ENCODE measurements at regions not wholly inside any gene's neighbourhood (a gene's known extent, or its start where the extent isn't known, plus 50 kb on each side); places are given as distances from the start of the nearest gene placed in this dataset.

DNA sequence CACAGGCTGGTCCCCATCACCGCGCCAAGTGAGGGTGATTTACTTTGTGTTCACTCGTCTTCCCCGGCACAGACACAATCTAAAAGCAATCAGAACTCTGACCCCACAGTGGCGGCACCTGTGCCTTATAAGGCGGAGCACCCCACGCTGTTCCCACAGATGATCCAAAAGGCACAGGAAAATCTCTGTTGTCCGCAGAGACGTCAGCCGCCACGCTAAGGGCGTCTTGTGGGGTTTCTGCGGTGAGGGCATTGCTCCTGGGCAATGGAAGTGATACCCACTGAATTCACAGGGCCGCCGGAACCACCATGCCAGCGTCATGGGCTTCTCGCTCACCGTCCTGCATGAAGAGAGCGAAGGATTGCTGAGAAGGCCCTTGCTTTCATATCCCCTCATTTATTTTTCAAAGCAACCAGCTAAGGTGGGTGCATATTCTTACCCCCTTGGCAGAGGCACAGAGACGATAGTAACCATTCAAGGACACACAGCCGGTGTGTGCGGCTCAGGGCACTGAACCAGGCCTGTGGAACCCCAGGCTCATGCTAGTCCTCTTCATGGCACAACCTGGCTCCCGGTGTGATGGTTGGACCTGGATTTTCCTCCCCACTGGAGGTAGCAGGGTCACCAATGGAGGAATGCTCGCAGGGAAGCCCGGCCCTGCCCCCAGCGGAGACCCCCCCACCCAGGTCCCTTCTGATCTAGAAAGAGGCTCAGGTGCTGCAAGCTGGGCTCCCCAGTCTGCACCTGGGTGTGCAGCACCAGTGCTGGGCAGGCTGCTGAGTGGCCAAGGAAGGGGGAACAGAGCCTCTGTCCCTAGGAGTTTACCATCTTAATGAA, 279.0 kb downstream of the TCERG1L start:
- TF ChIP-seq, protein P1, sequence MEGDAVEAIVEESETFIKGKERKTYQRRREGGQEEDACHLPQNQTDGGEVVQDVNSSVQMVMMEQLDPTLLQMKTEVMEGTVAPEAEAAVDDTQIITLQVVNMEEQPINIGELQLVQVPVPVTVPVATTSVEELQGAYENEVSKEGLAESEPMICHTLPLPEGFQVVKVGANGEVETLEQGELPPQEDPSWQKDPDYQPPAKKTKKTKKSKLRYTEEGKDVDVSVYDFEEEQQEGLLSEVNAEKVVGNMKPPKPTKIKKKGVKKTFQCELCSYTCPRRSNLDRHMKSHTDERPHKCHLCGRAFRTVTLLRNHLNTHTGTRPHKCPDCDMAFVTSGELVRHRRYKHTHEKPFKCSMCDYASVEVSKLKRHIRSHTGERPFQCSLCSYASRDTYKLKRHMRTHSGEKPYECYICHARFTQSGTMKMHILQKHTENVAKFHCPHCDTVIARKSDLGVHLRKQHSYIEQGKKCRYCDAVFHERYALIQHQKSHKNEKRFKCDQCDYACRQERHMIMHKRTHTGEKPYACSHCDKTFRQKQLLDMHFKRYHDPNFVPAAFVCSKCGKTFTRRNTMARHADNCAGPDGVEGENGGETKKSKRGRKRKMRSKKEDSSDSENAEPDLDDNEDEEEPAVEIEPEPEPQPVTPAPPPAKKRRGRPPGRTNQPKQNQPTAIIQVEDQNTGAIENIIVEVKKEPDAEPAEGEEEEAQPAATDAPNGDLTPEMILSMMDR (IDR thresholded peaks at IDR 0.05 in 8 of 11, conservative IDR thresholded peaks at IDR 0.05 in 3 of 11) = no peak
- TF ChIP-seq POLR2AphosphoS5 (IDR thresholded peaks at IDR 0.05) = no peak
